ENCODE measurements at regions not wholly inside any gene's neighbourhood (a gene's known extent, or its start where the extent isn't known, plus 50 kb on each side); places are given as distances from the start of the nearest gene placed in this dataset.

DNA sequence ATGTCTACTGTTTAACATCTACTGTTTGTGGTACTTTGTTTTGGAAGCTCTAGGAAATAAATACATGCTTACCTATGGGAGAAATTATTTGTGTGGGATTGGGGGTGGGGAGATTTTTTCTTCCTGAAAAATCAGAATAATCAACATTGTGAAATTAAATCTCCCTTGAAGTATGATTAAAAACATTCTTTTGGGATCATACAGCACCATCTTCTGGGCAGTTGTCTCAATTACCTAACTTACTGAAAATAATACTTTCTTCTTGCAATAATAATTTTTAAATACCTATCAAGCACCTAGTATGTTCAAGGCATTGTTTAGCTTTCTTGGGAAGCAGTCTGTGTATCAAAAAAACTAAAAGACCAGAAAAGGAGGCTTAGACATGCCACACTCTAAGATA, 576.5 kb upstream of the ARGLU1 start (continued):
- TF ChIP-seq, protein P1, sequence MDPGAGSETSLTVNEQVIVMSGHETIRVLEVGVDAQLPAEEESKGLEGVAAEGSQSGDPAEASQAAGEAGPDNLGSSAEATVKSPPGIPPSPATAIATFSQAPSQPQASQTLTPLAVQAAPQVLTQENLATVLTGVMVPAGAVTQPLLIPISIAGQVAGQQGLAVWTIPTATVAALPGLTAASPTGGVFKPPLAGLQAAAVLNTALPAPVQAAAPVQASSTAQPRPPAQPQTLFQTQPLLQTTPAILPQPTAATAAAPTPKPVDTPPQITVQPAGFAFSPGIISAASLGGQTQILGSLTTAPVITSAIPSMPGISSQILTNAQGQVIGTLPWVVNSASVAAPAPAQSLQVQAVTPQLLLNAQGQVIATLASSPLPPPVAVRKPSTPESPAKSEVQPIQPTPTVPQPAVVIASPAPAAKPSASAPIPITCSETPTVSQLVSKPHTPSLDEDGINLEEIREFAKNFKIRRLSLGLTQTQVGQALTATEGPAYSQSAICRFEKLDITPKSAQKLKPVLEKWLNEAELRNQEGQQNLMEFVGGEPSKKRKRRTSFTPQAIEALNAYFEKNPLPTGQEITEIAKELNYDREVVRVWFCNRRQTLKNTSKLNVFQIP (CRISPR knock-in tag; IDR thresholded peaks at IDR 0.05; ENCODE audit: borderline replicate concordance, low read depth), result no peak
- no peak for TF ChIP-seq CSDC2 (CRISPR knock-in tag; IDR thresholded peaks at IDR 0.05)
- no peak for TF ChIP-seq ZFP3 (CRISPR knock-in tag; IDR thresholded peaks at IDR 0.05)

DNA sequence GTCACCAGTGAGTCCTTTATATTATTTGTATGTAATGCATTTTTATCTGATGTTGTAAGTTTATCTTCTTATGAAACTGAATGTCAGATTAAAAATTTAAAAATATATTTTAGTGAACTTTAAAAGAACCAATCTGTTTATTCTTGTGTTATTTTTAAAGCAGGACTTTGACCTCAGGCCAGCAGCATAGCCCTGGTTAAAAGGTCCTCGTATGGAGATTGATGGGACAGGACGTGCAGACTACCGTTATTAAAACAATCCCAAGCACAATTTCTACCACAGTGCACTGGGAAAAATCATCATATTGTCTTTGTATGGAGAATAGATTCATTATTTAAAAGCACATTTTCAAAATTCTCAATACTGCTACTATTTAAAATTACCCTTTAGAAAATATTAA, 573.8 kb upstream of the ARGLU1 start:
- peak; percentile 64; the same call in 2 of the 3 replicates for ATAC-seq
- no peak for TF ChIP-seq ZNF70 (CRISPR knock-in tag; IDR thresholded peaks at IDR 0.05)
- peak; percentile 43 for TF ChIP-seq ISL1 (CRISPR knock-in tag; IDR thresholded peaks at IDR 0.05)

DNA sequence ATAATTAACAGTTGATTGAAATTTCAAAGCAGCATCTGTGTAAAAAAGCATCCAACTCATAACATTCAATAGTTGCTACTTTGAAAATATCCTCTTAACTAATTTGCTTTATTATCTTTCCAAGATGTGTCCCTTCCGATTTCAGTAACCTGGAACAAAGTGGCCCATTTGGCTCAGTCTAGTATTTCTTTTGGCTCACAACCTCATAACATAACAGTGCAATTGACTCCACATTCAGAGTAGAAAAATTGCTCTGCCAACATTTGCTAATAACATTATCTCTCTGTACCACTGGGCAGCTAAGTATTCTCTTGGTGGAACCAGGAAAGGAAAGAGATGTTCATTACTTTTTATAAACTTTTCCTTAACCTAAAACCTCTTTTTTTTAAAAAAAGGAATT, 571.1 kb upstream of the ARGLU1 start:
- TF ChIP-seq, protein P2, sequence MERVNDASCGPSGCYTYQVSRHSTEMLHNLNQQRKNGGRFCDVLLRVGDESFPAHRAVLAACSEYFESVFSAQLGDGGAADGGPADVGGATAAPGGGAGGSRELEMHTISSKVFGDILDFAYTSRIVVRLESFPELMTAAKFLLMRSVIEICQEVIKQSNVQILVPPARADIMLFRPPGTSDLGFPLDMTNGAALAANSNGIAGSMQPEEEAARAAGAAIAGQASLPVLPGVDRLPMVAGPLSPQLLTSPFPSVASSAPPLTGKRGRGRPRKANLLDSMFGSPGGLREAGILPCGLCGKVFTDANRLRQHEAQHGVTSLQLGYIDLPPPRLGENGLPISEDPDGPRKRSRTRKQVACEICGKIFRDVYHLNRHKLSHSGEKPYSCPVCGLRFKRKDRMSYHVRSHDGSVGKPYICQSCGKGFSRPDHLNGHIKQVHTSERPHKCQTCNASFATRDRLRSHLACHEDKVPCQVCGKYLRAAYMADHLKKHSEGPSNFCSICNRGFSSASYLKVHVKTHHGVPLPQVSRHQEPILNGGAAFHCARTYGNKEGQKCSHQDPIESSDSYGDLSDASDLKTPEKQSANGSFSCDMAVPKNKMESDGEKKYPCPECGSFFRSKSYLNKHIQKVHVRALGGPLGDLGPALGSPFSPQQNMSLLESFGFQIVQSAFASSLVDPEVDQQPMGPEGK (CRISPR knock-in tag; IDR thresholded peaks at IDR 0.05; ENCODE audit: borderline replicate concordance), result no peak
- TF ChIP-seq, protein P1 (CRISPR knock-in tag; IDR thresholded peaks at IDR 0.05; ENCODE audit: borderline replicate concordance, low read depth), result no peak
- TF ChIP-seq PPARA (CRISPR knock-in tag; IDR thresholded peaks at IDR 0.05; ENCODE audit: borderline replicate concordance) (no peak), ARNTL (CRISPR knock-in tag; IDR thresholded peaks at IDR 0.05; ENCODE audit: borderline replicate concordance, low read depth) (no peak), ISL1 (CRISPR knock-in tag; IDR thresholded peaks at IDR 0.05) (peak; percentile 90), ZNF8 (CRISPR knock-in tag; IDR thresholded peaks at IDR 0.05) (no peak), ZFP3 (CRISPR knock-in tag; IDR thresholded peaks at IDR 0.05) (no peak), OSR1 (CRISPR knock-in tag; IDR thresholded peaks at IDR 0.05) (no peak), ZNF565 (CRISPR knock-in tag; conservative IDR thresholded peaks at IDR 0.05; ENCODE audit: low read depth) (no peak), TOX (CRISPR knock-in tag; IDR thresholded peaks at IDR 0.05; ENCODE audit: borderline replicate concordance) (no peak), RARB (CRISPR knock-in tag; IDR thresholded peaks at IDR 0.05) (no peak), ZFP30 (CRISPR knock-in tag; IDR thresholded peaks at IDR 0.05) (no peak), TCF4 (CRISPR knock-in tag; IDR thresholded peaks at IDR 0.05; ENCODE audit: borderline replicate concordance) (no peak), GLIS3 (CRISPR knock-in tag; IDR thresholded peaks at IDR 0.05) (no peak), SNAI2 (CRISPR knock-in tag; IDR thresholded peaks at IDR 0.05) (no peak), CSDC2 (CRISPR knock-in tag; IDR thresholded peaks at IDR 0.05) (no peak), ESRRG (CRISPR knock-in tag; IDR thresholded peaks at IDR 0.05) (peak; percentile 60; the same call in 1 of the 2 replicates), ZC3H10 (CRISPR knock-in tag; IDR thresholded peaks at IDR 0.05) (no peak), ZNF70 (CRISPR knock-in tag; IDR thresholded peaks at IDR 0.05) (no peak)
- TF ChIP-seq, protein P3, sequence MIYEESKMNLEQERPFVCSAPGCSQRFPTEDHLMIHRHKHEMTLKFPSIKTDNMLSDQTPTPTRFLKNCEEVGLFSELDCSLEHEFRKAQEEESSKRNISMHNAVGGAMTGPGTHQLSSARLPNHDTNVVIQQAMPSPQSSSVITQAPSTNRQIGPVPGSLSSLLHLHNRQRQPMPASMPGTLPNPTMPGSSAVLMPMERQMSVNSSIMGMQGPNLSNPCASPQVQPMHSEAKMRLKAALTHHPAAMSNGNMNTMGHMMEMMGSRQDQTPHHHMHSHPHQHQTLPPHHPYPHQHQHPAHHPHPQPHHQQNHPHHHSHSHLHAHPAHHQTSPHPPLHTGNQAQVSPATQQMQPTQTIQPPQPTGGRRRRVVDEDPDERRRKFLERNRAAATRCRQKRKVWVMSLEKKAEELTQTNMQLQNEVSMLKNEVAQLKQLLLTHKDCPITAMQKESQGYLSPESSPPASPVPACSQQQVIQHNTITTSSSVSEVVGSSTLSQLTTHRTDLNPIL (CRISPR knock-in tag; IDR thresholded peaks at IDR 0.05; ENCODE audit: low read depth), result no peak
- TF ChIP-seq, protein P4, sequence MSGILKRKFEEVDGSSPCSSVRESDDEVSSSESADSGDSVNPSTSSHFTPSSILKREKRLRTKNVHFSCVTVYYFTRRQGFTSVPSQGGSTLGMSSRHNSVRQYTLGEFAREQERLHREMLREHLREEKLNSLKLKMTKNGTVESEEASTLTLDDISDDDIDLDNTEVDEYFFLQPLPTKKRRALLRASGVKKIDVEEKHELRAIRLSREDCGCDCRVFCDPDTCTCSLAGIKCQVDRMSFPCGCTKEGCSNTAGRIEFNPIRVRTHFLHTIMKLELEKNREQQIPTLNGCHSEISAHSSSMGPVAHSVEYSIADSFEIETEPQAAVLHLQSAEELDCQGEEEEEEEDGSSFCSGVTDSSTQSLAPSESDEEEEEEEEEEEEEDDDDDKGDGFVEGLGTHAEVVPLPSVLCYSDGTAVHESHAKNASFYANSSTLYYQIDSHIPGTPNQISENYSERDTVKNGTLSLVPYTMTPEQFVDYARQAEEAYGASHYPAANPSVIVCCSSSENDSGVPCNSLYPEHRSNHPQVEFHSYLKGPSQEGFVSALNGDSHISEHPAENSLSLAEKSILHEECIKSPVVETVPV (CRISPR knock-in tag; IDR thresholded peaks at IDR 0.05), result 0 out of 2 replicates have a peak, but pooled peaks have one; percentile 53
- TF ChIP-seq, protein P5, sequence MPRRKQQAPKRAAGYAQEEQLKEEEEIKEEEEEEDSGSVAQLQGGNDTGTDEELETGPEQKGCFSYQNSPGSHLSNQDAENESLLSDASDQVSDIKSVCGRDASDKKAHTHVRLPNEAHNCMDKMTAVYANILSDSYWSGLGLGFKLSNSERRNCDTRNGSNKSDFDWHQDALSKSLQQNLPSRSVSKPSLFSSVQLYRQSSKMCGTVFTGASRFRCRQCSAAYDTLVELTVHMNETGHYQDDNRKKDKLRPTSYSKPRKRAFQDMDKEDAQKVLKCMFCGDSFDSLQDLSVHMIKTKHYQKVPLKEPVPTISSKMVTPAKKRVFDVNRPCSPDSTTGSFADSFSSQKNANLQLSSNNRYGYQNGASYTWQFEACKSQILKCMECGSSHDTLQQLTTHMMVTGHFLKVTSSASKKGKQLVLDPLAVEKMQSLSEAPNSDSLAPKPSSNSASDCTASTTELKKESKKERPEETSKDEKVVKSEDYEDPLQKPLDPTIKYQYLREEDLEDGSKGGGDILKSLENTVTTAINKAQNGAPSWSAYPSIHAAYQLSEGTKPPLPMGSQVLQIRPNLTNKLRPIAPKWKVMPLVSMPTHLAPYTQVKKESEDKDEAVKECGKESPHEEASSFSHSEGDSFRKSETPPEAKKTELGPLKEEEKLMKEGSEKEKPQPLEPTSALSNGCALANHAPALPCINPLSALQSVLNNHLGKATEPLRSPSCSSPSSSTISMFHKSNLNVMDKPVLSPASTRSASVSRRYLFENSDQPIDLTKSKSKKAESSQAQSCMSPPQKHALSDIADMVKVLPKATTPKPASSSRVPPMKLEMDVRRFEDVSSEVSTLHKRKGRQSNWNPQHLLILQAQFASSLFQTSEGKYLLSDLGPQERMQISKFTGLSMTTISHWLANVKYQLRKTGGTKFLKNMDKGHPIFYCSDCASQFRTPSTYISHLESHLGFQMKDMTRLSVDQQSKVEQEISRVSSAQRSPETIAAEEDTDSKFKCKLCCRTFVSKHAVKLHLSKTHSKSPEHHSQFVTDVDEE (CRISPR knock-in tag; IDR thresholded peaks at IDR 0.05), result 0 out of 2 replicates have a peak, but pooled peaks have one; percentile 15
- ATAC-seq, result peak; percentile 71; the same call in 2 of the 3 replicates
